ENCODE measurements at regions not wholly inside any gene's neighbourhood (a gene's known extent, or its start where the extent isn't known, plus 50 kb on each side); places are given as distances from the start of the nearest gene placed in this dataset.

- in situ Hi-C loops (cut with HindIII; ENCODE audit: extremely low pct_ligation_motif_present, low pct_unique_long_range_greater_than_20kb), result no loop called here
- Histone ChIP-seq H4K20me1 (ENCODE audit: insufficient read depth, low read length) (no peaks in the 10 kb centered on the region), H3K27me3 (ENCODE audit: control insufficient read depth in 1 of 2, insufficient read depth in 2 of 2, low read length in 2 of 2) (no peaks in the 10 kb centered on the region), H3K9me3 (ENCODE audit: low read length) (no peaks in the 10 kb centered on the region), H3K4me1 (ENCODE audit: insufficient read depth, low read length) (no peaks in the 10 kb centered on the region), H3K4me2 (ENCODE audit: low read depth, low read length) (no peak overlapping the region), H3K27ac (ENCODE audit: extremely low read length, insufficient read depth, low read length) (no peak overlapping the region), H3K4me3 (replicated peaks in 1 of 3; ENCODE audit: insufficient read depth in 1 of 3, low read depth in 2 of 3, low read length in 3 of 3) (no peak overlapping the region), H3K9ac (ENCODE audit: insufficient read depth, low read depth, low read length) (no peak overlapping the region), H2AFZ (ENCODE audit: low read length) (no peak overlapping the region), H3K79me2 (ENCODE audit: insufficient read depth, low read length) (no peaks in the 10 kb centered on the region), H3K36me3 (replicated peaks in 1 of 2; ENCODE audit: control insufficient read depth in 1 of 2, insufficient read depth in 2 of 2, low read length in 2 of 2) (no peaks in the 10 kb centered on the region)
- BruUV-seq (replicated peaks), result no TSS peak
- ATAC-seq (no peak), FAIRE-seq (no peak), DNase-seq (ENCODE audit: low spot score) (no peak)
- intact Hi-C loops (cut with micrococcal nuclease; ENCODE audit: unreplicated experiment), result no loop called here
- ChIA-PET POLR2A (no interaction called here), CTCF (ENCODE audit: low intra/inter-chr PET ratio, low total read pairs) (no interaction called here)
- TF ChIP-seq ZNF768 (CRISPR knock-in tag; IDR thresholded peaks at IDR 0.05), result no peak
- TF ChIP-seq ZNF614 (CRISPR knock-in tag; IDR thresholded peaks at IDR 0.05; ENCODE audit: borderline replicate concordance), result no peak
- TF ChIP-seq, protein P1, sequence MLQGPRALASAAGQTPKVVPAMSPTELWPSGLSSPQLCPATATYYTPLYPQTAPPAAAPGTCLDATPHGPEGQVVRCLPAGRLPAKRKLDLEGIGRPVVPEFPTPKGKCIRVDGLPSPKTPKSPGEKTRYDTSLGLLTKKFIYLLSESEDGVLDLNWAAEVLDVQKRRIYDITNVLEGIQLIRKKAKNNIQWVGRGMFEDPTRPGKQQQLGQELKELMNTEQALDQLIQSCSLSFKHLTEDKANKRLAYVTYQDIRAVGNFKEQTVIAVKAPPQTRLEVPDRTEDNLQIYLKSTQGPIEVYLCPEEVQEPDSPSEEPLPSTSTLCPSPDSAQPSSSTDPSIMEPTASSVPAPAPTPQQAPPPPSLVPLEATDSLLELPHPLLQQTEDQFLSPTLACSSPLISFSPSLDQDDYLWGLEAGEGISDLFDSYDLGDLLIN (CRISPR knock-in tag; IDR thresholded peaks at IDR 0.05; ENCODE audit: borderline replicate concordance), result no peak
- TF ChIP-seq ZNF20 (CRISPR knock-in tag; IDR thresholded peaks at IDR 0.05), result no peak
- TF ChIP-seq DDIT3 (CRISPR knock-in tag; IDR thresholded peaks at IDR 0.05), result no peak
- TF ChIP-seq ZNF781 (CRISPR knock-in tag; IDR thresholded peaks at IDR 0.05; ENCODE audit: borderline replicate concordance, not compliant biosample characterization), result no peak
- TF ChIP-seq ZSCAN12 (CRISPR knock-in tag; IDR thresholded peaks at IDR 0.05), result no peak
- no peak for TF ChIP-seq ZNF777 (CRISPR knock-in tag; IDR thresholded peaks at IDR 0.05)
- TF ChIP-seq ZNF354B (CRISPR knock-in tag; IDR thresholded peaks at IDR 0.05), result no peak
- TF ChIP-seq SMARCC2 (IDR thresholded peaks at IDR 0.05), result no peak
- TF ChIP-seq, protein P2, sequence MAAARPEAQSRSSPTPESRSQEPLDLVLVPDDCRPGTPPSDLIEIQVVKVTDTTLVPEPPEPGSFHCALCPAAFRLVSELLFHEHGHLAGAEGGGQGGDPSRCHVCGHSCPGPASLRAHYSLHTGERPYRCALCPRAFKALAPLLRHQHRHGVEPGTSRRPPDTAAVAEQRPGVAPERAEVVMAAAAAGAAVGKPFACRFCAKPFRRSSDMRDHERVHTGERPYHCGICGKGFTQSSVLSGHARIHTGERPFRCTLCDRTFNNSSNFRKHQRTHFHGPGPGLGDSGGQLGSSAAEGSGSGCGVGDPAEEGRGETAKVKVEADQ (CRISPR knock-in tag; IDR thresholded peaks at IDR 0.05; ENCODE audit: borderline replicate concordance), result no peak
- TF ChIP-seq ZNF704 (CRISPR knock-in tag; IDR thresholded peaks at IDR 0.05; ENCODE audit: borderline replicate concordance), result no peak
- no peak for TF ChIP-seq MIXL1 (CRISPR knock-in tag; IDR thresholded peaks at IDR 0.05)
- no peak for TF ChIP-seq RCOR2 (CRISPR knock-in tag; IDR thresholded peaks at IDR 0.05)
- no peak for TF ChIP-seq ZNF570 (CRISPR knock-in tag; IDR thresholded peaks at IDR 0.05; ENCODE audit: borderline replicate concordance)
- TF ChIP-seq CERS6 (CRISPR knock-in tag; IDR thresholded peaks at IDR 0.05), result no peak
- no peak for TF ChIP-seq ZFY (CRISPR knock-in tag; IDR thresholded peaks at IDR 0.05)
- TF ChIP-seq ZFP36L2 (CRISPR knock-in tag; IDR thresholded peaks at IDR 0.05), result no peak
- WGBS (ENCODE audit: low lambda C conversion rate), result 2% methylated on average over 2 of the region's 2 CpGs
Observed at GRCh38 chr6:95285881-95286280, 291.5 kb upstream of the MANEA start.
